HS-27A (cell line): ENCODE measurements at regions not wholly inside any gene's neighbourhood (a gene's known extent, or its start where the extent isn't known, plus 50 kb on each side); places are given as distances from the start of the nearest gene placed in this dataset.
"Not testable (repeated sequence)": the region's sequence is repeated elsewhere in the genome, so short reads cannot be mapped to it uniquely, and the experiment has no call there.

Source experiments
- DNase-seq: peaks from one replicate; pipeline ENCODE4 v3.0.0-alpha.2; 2012; ENCODE audit warnings: low read depth, missing footprints

GRCh38 chr19:32035626-32036025, 309.8 kb upstream of the ZNF507 start:
- DNase-seq = no peak

GRCh38 chr19:32038021-32038920, 307.1 kb upstream of the ZNF507 start:
- no peak for DNase-seq

- no peak for DNase-seq
These were observed 306.4 kb upstream of the ZNF507 start for GRCh38 chr19:32038961-32039360.

GRCh38 chr19:32039440-32039839, 306.0 kb upstream of the ZNF507 start:
- no peak for DNase-seq

- no peak for DNase-seq
These were observed 305.2 kb upstream of the ZNF507 start for GRCh38 chr19:32040236-32040635.

DNA sequence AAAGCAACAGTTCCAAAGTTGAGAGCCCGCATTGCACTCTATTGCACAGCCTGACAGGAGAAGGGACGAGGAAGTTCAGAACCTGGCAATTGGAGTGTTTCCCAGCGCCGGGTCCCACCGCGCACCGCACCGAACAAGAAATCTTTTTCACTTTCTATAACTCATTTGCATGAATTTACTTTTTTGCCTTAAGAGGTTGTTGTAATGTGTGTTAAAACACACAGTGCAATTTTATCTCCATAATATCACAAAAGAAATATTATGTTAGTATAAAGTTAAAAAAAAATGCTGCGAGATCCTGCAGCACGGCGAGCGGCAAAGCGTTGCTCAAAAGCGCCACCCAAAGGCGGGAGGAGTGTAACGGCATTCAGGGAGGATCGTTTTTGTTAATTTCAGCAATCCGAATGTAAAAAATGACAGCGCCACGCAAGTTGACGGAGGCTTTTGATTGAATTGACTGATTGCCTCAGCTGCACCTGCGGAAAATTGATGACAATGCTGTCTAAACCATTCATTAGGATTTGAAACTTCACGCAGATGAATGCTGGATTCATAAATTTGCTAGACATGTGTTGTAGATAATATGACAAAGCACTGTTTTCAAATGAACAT, 303.6 kb upstream of the ZNF507 start:
- DNase-seq = no peak

DNA sequence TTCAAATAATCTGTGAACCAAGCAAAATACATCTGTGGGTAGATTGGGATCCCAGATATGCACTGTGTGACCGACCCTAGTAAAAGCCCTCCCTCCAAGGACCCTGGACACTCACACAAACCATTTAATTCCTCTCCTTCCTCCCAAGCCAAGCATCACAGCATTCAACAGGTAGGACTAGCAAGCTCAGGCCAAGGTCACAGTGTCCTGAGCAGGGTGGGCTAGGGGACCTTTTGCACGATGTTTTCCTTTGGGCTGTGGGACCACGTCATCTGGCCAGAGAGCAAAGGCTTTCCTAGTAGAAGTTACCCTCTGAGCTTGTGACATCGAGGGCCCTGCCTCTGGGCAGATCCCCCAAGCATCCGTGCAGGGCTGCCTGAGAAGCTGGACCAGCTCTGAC, 297.6 kb upstream of the ZNF507 start:
- no peak for DNase-seq

DNA sequence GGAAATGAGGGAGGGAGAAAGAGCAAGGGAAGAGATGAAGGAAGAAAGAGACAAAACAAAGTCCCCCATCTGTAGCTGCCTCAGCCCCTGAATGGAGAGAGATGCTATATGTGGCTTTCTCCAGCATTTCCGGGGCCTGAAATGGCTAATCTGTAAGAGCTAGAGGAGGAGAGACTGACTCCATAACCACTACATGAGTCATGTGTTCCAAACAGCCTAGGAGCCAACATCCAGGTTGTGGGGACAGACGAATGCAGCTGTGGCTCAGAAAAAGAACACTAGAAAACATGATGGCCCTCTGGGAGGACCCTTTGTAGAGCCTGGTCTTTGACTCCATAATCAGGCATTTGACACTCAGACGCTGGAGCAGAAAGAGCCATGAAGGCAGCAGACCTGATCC, 292.0 kb upstream of the ZNF507 start:
- DNase-seq = no peak

GRCh38 chr19:32053861-32054260, 291.5 kb upstream of the ZNF507 start:
- no peak for DNase-seq

DNA sequence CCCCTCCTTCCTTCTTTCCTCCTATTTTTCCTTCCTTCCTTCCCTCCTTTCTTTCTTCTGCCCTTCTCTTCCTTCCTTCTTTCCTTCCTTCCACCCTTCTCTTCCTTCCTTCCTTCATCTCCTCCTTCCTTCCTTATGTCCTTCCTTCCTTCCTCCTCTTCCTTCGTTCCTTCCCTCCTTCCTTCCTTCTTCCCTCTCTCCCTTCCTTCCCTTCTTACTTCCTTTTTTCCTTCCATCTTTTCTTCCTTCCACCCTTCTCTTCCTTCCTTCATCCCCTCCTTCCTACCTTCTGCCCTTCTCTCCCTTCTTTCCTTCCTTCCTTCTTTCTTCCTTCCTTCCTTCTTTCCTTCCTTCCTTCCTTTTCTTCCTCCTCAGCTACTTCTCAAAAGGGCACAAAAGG, 287.3 kb upstream of the ZNF507 start:
- no peak for DNase-seq

- DNase-seq = no peak
These were observed 284.1 kb upstream of the ZNF507 start for GRCh38 chr19:32061315-32061714.

GRCh38 chr19:32063601-32064000, 281.8 kb upstream of the ZNF507 start:
- DNase-seq = no peak

- no peak for DNase-seq
These were observed 279.4 kb upstream of the ZNF507 start for GRCh38 chr19:32066056-32066455.

GRCh38 chr19:32067685-32068084, 277.7 kb upstream of the ZNF507 start:
- DNase-seq = no peak

- DNase-seq = no peak
These were observed 276.6 kb upstream of the ZNF507 start for GRCh38 chr19:32068793-32069192.

DNA sequence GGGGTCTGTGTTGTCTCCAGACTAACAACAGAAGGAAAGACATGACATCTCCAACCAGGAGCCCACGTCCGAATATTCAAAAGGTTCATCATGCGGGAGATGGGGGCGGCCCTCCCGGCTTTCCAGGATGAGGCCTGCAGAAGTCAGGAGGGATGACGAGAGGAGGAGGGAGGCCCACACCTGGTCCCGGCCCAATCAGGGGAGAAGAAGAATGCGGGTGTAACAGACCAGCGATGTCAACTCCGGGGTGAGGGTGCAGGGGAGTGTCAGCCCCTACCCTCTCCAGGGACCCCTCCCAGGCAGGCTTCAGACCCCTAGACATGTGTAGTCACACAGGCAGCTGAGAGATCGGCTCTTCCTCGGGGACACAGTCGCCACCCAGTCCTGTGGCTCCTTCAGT, 275.3 kb upstream of the ZNF507 start:
- no peak for DNase-seq

- DNase-seq = no peak
These were observed 263.4 kb upstream of the ZNF507 start for GRCh38 chr19:32082028-32082427.

DNA sequence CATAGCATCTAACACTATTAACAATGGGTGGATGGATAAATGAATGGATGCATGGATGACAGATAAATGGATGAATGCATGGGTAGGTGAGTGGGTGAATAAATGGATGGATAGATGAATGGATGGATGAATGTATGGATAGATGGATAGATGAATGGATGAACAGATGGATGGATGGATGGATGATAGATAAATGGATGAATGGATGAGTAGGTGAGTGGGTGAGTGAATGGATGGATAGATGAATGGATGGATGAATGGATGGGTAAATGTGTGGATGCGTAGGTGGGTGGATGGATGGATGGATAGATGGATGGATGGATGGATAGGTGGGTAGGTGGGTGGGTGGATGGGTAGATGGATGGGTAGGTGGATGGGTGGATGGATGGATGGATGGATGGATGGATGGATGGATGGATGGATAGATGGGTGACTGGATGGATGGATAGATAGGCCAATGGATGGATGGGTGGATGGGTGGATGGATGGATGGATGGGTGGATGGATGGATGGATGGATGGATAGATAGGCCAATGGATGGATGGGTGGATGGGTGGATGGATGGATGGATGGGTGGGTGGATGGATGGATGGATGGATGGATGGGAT, 260.6 kb upstream of the ZNF507 start:
- DNase-seq = not testable (repeated sequence)

- no peak for DNase-seq
These were observed 254.2 kb upstream of the ZNF507 start for GRCh38 chr19:32091241-32091640.

GRCh38 chr19:32097011-32097410, 248.4 kb upstream of the ZNF507 start:
- no peak for DNase-seq

DNA sequence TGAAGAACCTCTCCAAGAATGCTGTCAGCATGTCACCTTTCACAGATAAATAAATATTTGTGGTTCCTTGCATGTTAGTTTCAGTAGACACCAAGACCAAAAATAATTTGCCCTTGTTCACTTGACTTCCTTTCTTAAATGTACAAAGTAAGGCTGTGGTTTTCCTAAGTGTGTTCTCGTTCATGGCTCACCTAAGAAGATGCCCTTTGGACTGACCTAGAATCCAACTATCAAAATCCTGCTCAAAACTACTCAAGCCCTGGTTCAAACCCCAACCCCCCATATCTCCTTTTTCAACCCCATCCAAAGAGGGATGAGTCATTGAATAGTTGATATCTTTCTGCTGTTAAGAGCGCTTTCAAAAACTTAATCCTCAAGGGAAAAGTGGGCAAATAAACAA, 247.8 kb upstream of the ZNF507 start:
- no peak for DNase-seq

DNA sequence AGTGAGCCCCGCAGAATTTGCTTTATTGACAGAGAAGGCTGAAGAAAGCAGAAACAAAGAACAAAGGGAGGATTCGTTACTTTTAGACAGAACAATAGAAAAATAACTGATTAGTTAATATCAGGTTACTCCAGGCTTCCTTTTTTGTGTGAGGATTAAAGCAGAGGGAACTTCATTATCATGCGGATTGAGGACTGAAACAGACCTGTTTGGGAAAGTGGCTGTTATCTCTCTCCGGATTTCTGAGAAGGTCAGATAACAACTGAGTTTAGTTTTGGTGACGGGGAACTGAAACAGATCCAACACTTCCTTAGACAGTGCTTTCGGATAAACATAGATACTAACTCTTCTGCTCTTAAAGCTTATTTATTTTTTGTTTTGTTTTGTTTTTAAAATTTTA, 246.4 kb upstream of the ZNF507 start:
- no peak for DNase-seq

- no peak for DNase-seq
These were observed 244.2 kb upstream of the ZNF507 start for GRCh38 chr19:32101206-32101605.
